ENCODE measurements at regions not wholly inside any gene's neighbourhood (a gene's known extent, or its start where the extent isn't known, plus 50 kb on each side); places are given as distances from the start of the nearest gene placed in this dataset.
"Not testable (repeated sequence)": the region's sequence is repeated elsewhere in the genome, so short reads cannot be mapped to it uniquely, and the experiment has no call there.

- no peak for DNase-seq (ENCODE audit: low read depth in 2 of 2)
These were observed 1029.9 kb upstream of the WWC1 start for GRCh38 chr5:167261309-167262100.

DNA sequence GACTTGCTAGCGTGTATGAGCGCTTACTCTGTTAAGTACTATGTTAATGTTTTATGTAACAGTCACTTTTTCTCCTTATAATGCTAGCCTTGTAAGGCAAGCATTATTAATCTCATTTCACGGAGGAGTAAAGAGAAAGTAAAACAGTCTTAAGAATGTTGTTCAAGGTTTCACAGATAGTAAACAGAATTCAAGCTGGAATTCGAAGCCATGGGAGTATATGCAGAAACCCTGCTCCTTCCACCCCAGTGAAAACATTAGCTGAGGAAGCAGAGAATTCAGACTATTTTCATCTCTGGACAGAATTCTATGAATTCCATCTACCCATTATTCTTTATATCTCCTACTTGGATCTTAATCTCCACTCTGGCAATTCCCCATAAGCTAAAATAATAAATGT is 1028.3 kb upstream of the WWC1 start:
- DNase-seq (ENCODE audit: low read depth in 2 of 2), result no peak

GRCh38 chr5:167264348-167264747 is 1027.1 kb upstream of the WWC1 start:
- DNase-seq (ENCODE audit: low read depth in 2 of 2), result no peak

DNA sequence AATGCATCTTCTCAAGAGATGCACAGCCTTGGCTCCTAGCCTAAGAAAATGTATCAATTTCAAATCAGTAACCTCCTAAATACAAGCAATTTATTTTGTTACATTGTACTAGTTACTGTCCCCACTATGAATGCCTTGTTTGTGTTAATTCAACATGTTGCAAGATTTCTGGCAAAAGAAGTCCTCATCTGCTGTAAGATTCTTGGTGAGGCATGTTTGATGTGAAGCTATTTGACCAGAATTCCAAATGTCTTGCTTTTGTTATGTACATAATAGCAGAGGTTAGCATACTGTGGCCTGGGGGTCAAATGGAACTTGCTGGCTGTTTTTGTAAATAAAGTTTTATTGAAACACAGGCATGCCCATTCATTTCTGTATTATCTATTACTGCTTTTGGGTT is 1023.1 kb upstream of the WWC1 start:
- no peak for DNase-seq (ENCODE audit: low read depth in 2 of 2)

DNA sequence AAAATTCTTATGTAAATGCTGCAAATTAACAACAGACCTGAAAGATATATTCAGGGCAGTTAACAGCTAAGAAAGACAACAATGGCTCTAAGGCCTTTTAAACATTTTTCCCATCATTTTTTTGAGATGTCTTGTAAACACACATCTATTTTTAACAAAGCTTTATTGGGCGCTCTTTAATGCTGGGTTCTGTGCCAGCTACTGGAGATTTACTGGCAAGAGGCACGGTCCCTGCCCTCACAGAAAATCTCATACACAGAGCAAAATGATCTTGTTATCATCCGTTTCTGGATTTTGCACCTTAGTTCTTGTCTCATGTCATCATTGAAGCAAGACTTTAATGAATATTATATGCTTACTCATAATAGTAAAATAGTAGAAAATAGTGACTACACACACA is 1022.3 kb upstream of the WWC1 start:
- no peak for DNase-seq (ENCODE audit: low read depth in 2 of 2)

DNA sequence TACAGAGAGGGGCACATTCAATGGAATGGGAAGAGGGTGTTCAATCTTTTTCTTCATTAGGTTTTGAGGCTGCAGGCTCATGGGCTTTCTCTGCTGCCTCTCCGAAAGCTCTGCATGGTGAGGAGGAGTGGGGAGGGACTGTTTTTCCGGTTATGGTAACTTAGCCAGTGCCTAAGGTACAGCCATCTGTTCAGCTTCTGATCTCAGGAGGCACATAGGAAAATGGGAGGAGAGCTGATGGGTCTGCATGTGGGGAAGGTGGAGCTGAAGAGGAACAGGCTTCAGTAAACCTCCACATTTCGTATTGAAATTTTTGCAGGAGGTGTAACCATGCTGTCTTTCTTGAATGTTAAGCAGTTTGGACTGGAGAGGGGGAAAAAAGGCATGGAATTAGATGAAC is 1020.4 kb upstream of the WWC1 start:
- DNase-seq (ENCODE audit: low read depth in 2 of 2), result no peak

- DNase-seq (ENCODE audit: low read depth in 2 of 2), result no peak
These were observed 1019.9 kb upstream of the WWC1 start for GRCh38 chr5:167271511-167271910.

- no peak for DNase-seq (ENCODE audit: low read depth in 2 of 2)
These were observed 1011.3 kb upstream of the WWC1 start for GRCh38 chr5:167280111-167280510.

DNA sequence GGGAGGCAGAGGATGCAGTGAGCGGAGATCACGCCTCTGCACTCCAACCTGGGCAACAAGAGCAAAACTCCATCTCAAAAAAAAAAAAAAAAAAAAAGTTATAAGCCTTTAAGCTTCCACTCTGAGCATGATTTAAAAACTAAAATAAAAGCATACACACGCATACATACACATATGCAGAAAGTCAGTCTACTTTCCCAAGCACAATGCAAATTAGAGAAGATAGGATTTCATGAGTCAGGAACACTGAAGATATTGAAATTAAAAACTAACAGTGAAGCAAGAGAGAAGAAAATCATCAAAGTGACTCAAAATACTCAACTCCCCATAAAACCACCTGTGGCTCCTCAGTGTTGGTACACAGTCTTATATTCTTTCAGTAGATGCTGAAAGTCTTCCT is 1009.5 kb upstream of the WWC1 start:
- DNase-seq (ENCODE audit: low read depth in 2 of 2), result no peak

DNA sequence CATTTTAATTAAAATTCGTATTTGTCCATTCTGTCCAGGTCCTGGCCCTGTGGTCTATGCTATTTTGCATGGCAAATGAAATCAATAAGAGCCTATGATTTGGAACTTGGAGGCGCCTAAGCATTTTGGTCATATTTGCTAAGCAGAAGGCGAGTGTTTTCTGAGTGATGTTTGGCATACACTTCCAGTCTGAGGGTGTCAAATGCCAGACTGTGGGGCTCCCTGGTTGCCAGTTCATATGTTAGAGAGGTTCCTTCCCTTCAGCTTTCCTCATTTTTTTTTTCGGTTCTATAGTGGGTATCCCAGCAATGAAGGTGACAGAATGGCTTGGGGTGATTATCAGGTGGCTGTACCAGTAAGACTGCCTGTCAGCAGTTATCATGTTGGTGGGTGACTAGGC is 1007.8 kb upstream of the WWC1 start:
- no peak for DNase-seq (ENCODE audit: low read depth in 2 of 2)

- no peak for DNase-seq (ENCODE audit: low read depth in 2 of 2)
These were observed 1007.1 kb upstream of the WWC1 start for GRCh38 chr5:167284222-167284890.

DNA sequence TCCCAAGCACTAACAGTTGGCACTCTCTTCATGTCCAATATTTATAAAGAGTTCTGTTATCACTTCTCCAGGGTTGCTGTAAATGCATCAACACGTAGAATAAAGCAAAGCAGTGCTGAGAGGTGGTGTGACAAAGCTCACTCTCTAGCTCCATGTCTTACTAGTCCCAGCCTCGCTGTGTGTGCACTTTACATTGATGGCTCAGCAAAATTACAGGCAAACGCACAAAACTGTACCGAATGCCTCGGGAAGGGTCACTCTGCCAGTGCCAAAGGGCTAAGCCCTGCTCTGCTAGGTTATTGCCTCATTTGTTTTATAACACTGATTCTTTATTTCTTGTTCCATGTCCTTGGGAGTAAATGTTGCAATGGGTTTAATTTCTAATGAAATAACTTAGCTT is 1005.9 kb upstream of the WWC1 start:
- no peak for DNase-seq (ENCODE audit: low read depth in 2 of 2)

DNA sequence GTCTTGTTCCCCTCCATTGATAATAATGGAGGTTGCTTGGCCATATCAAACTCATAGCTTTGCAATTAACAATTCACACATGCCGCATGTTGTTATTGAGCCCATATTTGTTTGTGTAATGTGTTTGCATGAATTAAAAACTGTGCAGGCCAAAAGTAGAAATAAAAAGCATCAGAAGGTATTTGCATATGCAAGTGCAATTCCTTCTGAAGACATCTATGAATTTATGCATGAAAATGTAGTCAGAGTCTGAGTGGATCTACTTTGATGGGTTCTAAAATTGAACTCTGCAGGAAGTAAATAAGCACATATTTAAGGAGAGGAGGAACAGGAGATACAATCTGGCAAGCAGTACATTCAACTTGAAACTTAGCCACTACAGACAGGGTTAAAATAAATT is 1004.6 kb upstream of the WWC1 start:
- DNase-seq (ENCODE audit: low read depth in 2 of 2), result no peak

DNA sequence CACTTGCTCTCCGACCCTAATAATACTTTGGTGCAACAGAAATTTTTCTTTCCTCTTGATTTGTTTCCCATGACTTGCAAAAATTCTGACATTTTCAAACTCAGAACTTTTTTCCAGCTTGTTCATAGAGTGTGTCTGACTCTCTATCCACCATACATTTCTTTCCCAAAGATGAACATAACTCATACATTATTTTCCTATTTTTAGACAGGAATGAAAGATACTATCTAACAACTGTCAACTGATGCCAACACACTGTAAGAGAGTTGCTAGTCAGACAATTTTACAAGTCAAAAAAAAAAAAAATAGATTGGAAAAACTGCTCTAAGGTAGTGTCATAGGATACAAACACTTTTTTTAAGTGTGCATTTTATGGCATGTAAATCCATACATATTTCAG is 1001.0 kb upstream of the WWC1 start:
- no peak for DNase-seq (ENCODE audit: low read depth in 2 of 2)

- no peak for DNase-seq (ENCODE audit: low read depth in 2 of 2)
These were observed 996.4 kb upstream of the WWC1 start for GRCh38 chr5:167294882-167295680.

- DNase-seq (ENCODE audit: low read depth in 2 of 2), result no peak
These were observed 995.8 kb upstream of the WWC1 start for GRCh38 chr5:167295681-167296005.

GRCh38 chr5:167296066-167296465 is 995.4 kb upstream of the WWC1 start:
- no peak for DNase-seq (ENCODE audit: low read depth in 2 of 2)

DNA sequence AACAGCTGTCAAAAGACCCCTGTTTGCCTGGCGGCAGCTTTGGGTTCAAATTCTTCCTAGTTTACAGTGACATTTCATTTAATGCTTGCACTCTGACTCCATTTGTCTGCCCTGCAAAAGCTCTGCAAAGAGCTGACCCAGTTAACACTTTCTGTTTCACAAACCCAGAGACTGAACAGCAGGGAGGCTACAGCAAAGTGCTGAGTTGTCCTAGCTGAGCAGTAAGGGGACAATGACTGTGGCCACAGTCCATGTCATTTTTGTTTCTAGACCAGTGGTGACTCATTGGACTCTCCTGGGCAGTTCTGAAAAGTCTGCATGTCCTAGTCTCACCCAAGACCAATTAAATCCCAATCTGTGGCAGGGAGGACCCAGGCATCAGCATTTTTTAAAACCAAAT is 994.8 kb upstream of the WWC1 start:
- DNase-seq (ENCODE audit: low read depth in 2 of 2), result no peak

DNA sequence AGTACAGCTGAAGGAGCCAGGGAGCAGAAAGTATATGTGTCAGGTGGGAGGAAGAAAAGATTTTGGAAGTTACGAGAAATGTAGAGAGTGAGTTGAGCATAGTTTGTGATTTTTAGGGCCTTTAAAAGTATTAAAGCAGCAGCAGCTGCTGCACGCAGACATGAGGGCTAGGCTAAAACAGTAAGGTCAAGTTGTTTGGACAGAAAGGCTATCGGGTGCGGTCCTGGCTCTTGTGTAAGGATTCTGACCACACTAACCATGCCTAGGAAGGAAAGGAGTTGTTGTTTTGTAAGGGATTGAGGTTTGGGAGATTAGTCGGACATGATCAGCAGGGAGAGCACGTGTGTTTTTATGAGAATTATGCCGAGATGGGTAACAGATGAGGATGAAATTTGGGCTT is 991.6 kb upstream of the WWC1 start:
- DNase-seq (ENCODE audit: low read depth in 2 of 2), result not testable (repeated sequence)

- no peak for DNase-seq (ENCODE audit: low read depth in 2 of 2)
These were observed 987.9 kb upstream of the WWC1 start for GRCh38 chr5:167303582-167303981.

- no peak for DNase-seq (ENCODE audit: low read depth in 2 of 2)
These were observed 986.5 kb upstream of the WWC1 start for GRCh38 chr5:167304834-167305469.

GRCh38 chr5:167305591-167306213 is 985.7 kb upstream of the WWC1 start:
- DNase-seq (ENCODE audit: low read depth in 2 of 2), result no peak
